HL-60 (cell line): ENCODE measurements at regions not wholly inside any gene's neighbourhood (a gene's known extent, or its start where the extent isn't known, plus 50 kb on each side); places are given as distances from the start of the nearest gene placed in this dataset.

Source experiments
- DNase-seq, 2 experiments: peaks; one replicate each; pipeline ENCODE4 v3.0.0-alpha.2; 2010 to 2020; ENCODE audit warnings: low read depth in 1 of 2, low spot score in 1 of 2
- H3K27ac ChIP-seq: fragments of 250-450 bp; sonication (Bioruptor Pico); replicated peaks from 2 replicates; pipeline ENCODE4 v1.5.1; 2020; ENCODE audit warnings: mild to moderate bottlenecking, moderate library complexity
- H3K27me3 ChIP-seq: fragments of 250-450 bp; sonication (Bioruptor Pico); 2 replicates; pipeline ENCODE4 v1.5.1; 2021; ENCODE audit warnings: mild to moderate bottlenecking, moderate library complexity; ENCODE audit not compliant: insufficient read depth, poor library complexity, severe bottlenecking
- H3K4me3 ChIP-seq: replicated peaks from 2 replicates; pipeline ENCODE4 v1.5.1; 2011; ENCODE audit warnings: mild to moderate bottlenecking, control low read depth, low read length; ENCODE audit not compliant: insufficient read depth
- GABPA ChIP-seq: IDR thresholded peaks from 2 replicates; pipeline ENCODE4 v1.6.1; 2012; ENCODE audit warnings: low read depth
- POLR2AphosphoS5 ChIP-seq: IDR thresholded peaks from 2 replicates; pipeline ENCODE4 v1.6.1; 2012; ENCODE audit warnings: low read depth
- SPI1 ChIP-seq: IDR thresholded peaks from 2 replicates; pipeline ENCODE4 v1.6.1; 2012; ENCODE audit warnings: low read depth, mild to moderate bottlenecking, borderline replicate concordance
- TF ChIP-seq, protein P1 (sequence below): IDR thresholded peaks from one replicate; pipeline ENCODE4 v1.5.1; 2011; ENCODE audit warnings: low read length, control low read depth, inconsistent platforms; ENCODE audit not compliant: insufficient read depth
- TF ChIP-seq, protein P2 (sequence below): IDR thresholded peaks from 2 replicates; pipeline ENCODE4 v1.6.1; 2012; ENCODE audit warnings: low read depth; ENCODE audit not compliant: insufficient replicate concordance

DNA sequence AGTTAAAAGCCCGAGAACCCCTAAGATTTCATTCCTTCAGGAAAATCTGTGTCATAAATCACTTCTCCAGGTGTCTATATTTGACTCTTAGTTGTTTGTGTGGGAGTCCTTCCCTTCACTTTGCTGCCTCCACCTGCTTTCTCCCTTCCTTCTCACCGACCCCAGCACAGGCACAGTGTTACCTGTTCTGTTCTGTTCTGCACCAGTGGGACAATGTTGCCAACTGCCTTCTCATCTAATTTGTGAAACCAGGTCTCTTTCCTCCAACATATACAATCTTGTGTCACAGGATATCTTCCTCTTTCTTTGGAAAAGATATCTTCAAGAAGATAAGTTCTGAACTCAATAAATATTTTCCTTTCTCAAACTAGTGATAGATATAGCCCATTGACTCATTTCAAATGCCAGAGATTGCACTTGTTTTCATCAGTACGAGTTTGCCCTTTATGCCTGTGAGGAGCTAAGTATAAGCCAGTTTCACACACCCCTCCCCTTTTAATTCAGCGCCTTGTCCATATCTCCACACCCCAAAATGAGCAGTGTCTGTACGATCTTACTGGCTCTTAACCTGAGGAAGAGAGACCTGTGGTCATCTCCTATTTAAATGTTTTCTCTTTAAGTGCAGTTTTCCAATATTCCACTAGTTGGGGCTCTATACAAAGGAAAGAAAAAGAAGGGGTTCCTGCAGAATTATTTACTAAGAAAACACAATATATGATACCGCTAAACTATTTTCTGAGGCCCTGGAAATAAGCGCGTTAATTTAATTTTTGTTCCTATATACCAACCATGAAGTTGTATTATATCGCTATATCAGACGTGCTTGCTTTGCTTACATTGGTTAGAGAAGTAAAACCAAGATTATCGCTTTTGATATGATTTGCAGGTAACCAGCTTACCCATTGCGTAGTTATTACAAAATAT lies 81.6 kb upstream of the PREP start:
- DNase-seq: no peak
- H3K4me3 ChIP-seq: no peak overlapping the region
- no peaks in the 10 kb centered on the region for H3K27me3 ChIP-seq
- no peak for TF ChIP-seq SPI1
- TF ChIP-seq, protein P1, sequence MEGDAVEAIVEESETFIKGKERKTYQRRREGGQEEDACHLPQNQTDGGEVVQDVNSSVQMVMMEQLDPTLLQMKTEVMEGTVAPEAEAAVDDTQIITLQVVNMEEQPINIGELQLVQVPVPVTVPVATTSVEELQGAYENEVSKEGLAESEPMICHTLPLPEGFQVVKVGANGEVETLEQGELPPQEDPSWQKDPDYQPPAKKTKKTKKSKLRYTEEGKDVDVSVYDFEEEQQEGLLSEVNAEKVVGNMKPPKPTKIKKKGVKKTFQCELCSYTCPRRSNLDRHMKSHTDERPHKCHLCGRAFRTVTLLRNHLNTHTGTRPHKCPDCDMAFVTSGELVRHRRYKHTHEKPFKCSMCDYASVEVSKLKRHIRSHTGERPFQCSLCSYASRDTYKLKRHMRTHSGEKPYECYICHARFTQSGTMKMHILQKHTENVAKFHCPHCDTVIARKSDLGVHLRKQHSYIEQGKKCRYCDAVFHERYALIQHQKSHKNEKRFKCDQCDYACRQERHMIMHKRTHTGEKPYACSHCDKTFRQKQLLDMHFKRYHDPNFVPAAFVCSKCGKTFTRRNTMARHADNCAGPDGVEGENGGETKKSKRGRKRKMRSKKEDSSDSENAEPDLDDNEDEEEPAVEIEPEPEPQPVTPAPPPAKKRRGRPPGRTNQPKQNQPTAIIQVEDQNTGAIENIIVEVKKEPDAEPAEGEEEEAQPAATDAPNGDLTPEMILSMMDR: peak; percentile 78
- no peak overlapping the region for H3K27ac ChIP-seq

DNA sequence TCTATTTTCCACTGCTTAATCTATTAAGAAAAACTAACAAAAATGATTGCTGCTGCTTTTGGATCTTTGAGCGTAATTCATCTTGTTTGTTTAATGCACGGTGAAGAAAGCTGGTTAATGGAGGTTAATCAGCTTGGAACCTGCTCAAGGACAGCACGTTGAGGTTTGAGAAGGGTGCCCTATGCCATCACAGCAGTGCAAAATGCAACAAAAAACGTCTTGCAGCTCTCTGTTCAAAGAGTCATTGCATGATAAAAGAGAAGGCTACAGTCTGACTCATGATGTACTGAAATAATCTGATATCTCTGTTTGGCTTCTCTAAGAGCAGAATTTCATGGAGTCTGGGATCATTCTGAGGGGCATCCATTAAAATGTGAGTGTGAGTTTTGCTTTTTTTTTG lies 80.6 kb upstream of the PREP start:
- DNase-seq: no peak
- Histone ChIP-seq H3K4me3 (no peak overlapping the region), H3K27ac (no peak overlapping the region), H3K27me3 (no peaks in the 10 kb centered on the region)
- TF ChIP-seq, protein P2, sequence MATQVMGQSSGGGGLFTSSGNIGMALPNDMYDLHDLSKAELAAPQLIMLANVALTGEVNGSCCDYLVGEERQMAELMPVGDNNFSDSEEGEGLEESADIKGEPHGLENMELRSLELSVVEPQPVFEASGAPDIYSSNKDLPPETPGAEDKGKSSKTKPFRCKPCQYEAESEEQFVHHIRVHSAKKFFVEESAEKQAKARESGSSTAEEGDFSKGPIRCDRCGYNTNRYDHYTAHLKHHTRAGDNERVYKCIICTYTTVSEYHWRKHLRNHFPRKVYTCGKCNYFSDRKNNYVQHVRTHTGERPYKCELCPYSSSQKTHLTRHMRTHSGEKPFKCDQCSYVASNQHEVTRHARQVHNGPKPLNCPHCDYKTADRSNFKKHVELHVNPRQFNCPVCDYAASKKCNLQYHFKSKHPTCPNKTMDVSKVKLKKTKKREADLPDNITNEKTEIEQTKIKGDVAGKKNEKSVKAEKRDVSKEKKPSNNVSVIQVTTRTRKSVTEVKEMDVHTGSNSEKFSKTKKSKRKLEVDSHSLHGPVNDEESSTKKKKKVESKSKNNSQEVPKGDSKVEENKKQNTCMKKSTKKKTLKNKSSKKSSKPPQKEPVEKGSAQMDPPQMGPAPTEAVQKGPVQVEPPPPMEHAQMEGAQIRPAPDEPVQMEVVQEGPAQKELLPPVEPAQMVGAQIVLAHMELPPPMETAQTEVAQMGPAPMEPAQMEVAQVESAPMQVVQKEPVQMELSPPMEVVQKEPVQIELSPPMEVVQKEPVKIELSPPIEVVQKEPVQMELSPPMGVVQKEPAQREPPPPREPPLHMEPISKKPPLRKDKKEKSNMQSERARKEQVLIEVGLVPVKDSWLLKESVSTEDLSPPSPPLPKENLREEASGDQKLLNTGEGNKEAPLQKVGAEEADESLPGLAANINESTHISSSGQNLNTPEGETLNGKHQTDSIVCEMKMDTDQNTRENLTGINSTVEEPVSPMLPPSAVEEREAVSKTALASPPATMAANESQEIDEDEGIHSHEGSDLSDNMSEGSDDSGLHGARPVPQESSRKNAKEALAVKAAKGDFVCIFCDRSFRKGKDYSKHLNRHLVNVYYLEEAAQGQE: no peak
- TF ChIP-seq POLR2AphosphoS5 (no peak), SPI1 (no peak), GABPA (no peak)
- TF ChIP-seq, protein P1: no peak

DNA sequence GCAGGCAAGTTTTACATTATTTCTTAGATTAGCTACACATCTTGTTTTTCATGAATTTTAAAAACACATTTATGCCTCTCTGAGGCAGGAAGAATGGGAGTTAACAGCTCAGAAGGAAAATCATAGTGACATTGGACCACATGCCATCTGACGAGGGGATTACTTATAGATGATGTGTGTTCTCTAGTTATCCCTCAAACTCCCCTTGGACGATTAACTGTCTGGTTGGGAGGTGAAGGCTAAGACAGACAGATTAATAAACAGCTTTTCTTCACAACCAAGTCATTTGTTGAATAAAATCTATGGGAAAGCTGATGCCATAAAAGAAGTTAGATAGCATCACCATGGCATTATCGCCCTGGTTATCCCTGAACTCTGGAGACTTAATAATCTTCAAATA lies 80.0 kb upstream of the PREP start:
- no peak for DNase-seq
- Histone ChIP-seq H3K4me3 (no peak overlapping the region), H3K27ac (no peak overlapping the region), H3K27me3 (no peaks in the 10 kb centered on the region)
- no peak for TF ChIP-seq GABPA
- no peak for TF ChIP-seq SPI1
- TF ChIP-seq, protein P1: no peak
- TF ChIP-seq, protein P2: no peak
- no peak for TF ChIP-seq POLR2AphosphoS5
